ENCODE measurements at regions not wholly inside any gene's neighbourhood (a gene's known extent, or its start where the extent isn't known, plus 50 kb on each side); places are given as distances from the start of the nearest gene placed in this dataset.

- Histone ChIP-seq H3K9me3 (ENCODE audit: control insufficient read depth, insufficient read depth, low read depth, low read length) (no peaks in the 10 kb centered on the region), H3K36me3 (ENCODE audit: control insufficient read depth in 2 of 2, insufficient read depth in 1 of 2, low read length in 2 of 2) (no peaks in the 10 kb centered on the region), H3K27ac (ENCODE audit: extremely low read depth, low read depth, low read length) (no peak overlapping the region), H3K4me3 (ENCODE audit: low read depth, low read length) (no peak overlapping the region), H3K4me1 (ENCODE audit: control insufficient read depth, insufficient read depth, low read length) (no peaks in the 10 kb centered on the region)
- no peak for TF ChIP-seq SALL2 (tag by site-specific recombination; IDR thresholded peaks at IDR 0.05; ENCODE audit: borderline replicate concordance)
- no peak for TF ChIP-seq ZNF335 (tag by site-specific recombination; conservative IDR thresholded peaks at IDR 0.05)
- no peak for TF ChIP-seq ZNF223 (tag by site-specific recombination; IDR thresholded peaks at IDR 0.05)
- no peak for TF ChIP-seq ZNF140 (tag by site-specific recombination; IDR thresholded peaks at IDR 0.05)
- no peak for TF ChIP-seq ZFHX2 (tag by site-specific recombination; conservative IDR thresholded peaks at IDR 0.05)
- no peak for TF ChIP-seq ZNF645 (tag by site-specific recombination; IDR thresholded peaks at IDR 0.05)
- no peak for TF ChIP-seq ZNF114 (tag by site-specific recombination; IDR thresholded peaks at IDR 0.05)
- TF ChIP-seq SETDB1 (IDR thresholded peaks at IDR 0.05; ENCODE audit: insufficient read length, low read length), result no peak
- TF ChIP-seq ZFP3 (tag by site-specific recombination; IDR thresholded peaks at IDR 0.05; ENCODE audit: low read depth), result no peak
- no peak for TF ChIP-seq ZNF701 (tag by site-specific recombination; IDR thresholded peaks at IDR 0.05)
- POLR2A ChIA-PET, result no interaction called here
- CTCF ChIA-PET, result no interaction called here
These were observed 280.6 kb downstream of the PPP1R2C start for GRCh38 chrX:42497356-42497755.

GRCh38 chrX:42496239-42496638 is 281.7 kb downstream of the PPP1R2C start:
- Histone ChIP-seq H3K27ac (ENCODE audit: extremely low read depth, low read depth, low read length) (no peak overlapping the region), H3K4me3 (ENCODE audit: low read depth, low read length) (no peak overlapping the region), H3K4me1 (ENCODE audit: control insufficient read depth, insufficient read depth, low read length) (no peaks in the 10 kb centered on the region), H3K36me3 (ENCODE audit: control insufficient read depth in 2 of 2, insufficient read depth in 1 of 2, low read length in 2 of 2) (no peaks in the 10 kb centered on the region), H3K9me3 (ENCODE audit: control insufficient read depth, insufficient read depth, low read depth, low read length) (no peaks in the 10 kb centered on the region)
- TF ChIP-seq ZNF548 (tag by site-specific recombination; IDR thresholded peaks at IDR 0.05), result no peak
- no peak for TF ChIP-seq ZNF341 (tag by site-specific recombination; IDR thresholded peaks at IDR 0.05; ENCODE audit: low read depth)
- no peak for TF ChIP-seq MYNN (tag by site-specific recombination; IDR thresholded peaks at IDR 0.05; ENCODE audit: borderline replicate concordance)
- no peak for TF ChIP-seq ZNF501 (tag by site-specific recombination; IDR thresholded peaks at IDR 0.05)
- TF ChIP-seq ZFHX2 (tag by site-specific recombination; conservative IDR thresholded peaks at IDR 0.05), result no peak
- no peak for TF ChIP-seq KLF16 (tag by site-specific recombination; IDR thresholded peaks at IDR 0.05)
- no peak for TF ChIP-seq ZSCAN4 (tag by site-specific recombination; IDR thresholded peaks at IDR 0.05)
- no peak for TF ChIP-seq ZNF692 (tag by site-specific recombination; IDR thresholded peaks at IDR 0.05)
- TF ChIP-seq ZNF174 (tag by site-specific recombination; IDR thresholded peaks at IDR 0.05), result no peak
- no peak for TF ChIP-seq ZBTB17 (tag by site-specific recombination; IDR thresholded peaks at IDR 0.05)
- TF ChIP-seq ZFP41 (tag by site-specific recombination; IDR thresholded peaks at IDR 0.05; ENCODE audit: borderline replicate concordance), result no peak
- no peak for TF ChIP-seq ZNF510 (tag by site-specific recombination; IDR thresholded peaks at IDR 0.05; ENCODE audit: insufficient replicate concordance)
- no peak for TF ChIP-seq SCRT1 (tag by site-specific recombination; IDR thresholded peaks at IDR 0.05; ENCODE audit: borderline replicate concordance)
- no peak for TF ChIP-seq GLI4 (tag by site-specific recombination; IDR thresholded peaks at IDR 0.05)
- TF ChIP-seq ZBTB48 (tag by site-specific recombination; IDR thresholded peaks at IDR 0.05), result no peak
- no peak for TF ChIP-seq ZNF658 (tag by site-specific recombination; IDR thresholded peaks at IDR 0.05)
- no peak for TF ChIP-seq ZNF394 (tag by site-specific recombination; IDR thresholded peaks at IDR 0.05; ENCODE audit: borderline replicate concordance)
- TF ChIP-seq ZNF37A (tag by site-specific recombination; IDR thresholded peaks at IDR 0.05), result no peak
- CTCF ChIA-PET, result interaction anchor here (0.9 kb wide), 1 partner anchor 11 kb away, joined by 3 read pairs; no protein-coding TSS in a partner anchor
- POLR2A ChIA-PET, result no interaction called here

Data from HEK293 (cell line).